Adipocyte (in vitro differentiated cells): ENCODE measurements at regions not wholly inside any gene's neighbourhood (a gene's known extent, or its start where the extent isn't known, plus 50 kb on each side); places are given as distances from the start of the nearest gene placed in this dataset.

Source experiments
- DNase-seq: peaks from one replicate; pipeline ENCODE4 v3.0.0-alpha.2; 2015; ENCODE audit warnings: low read depth
- H3K27me3 ChIP-seq: replicated peaks from 2 replicates; pipeline ENCODE4 v1.7.0; 2013; ENCODE audit warnings: mild to moderate bottlenecking, low read length, moderate library complexity; ENCODE audit not compliant: control insufficient read depth, insufficient read depth
- H3K36me3 ChIP-seq: 2 replicates; pipeline ENCODE4 v1.7.0; 2013; ENCODE audit warnings: low read length, mild to moderate bottlenecking, moderate library complexity; ENCODE audit not compliant: control insufficient read depth, insufficient read depth, severe bottlenecking
- H3K4me1 ChIP-seq: 2 replicates; pipeline ENCODE4 v1.7.0; 2013; ENCODE audit warnings: mild to moderate bottlenecking, low read length, moderate library complexity; ENCODE audit not compliant: control insufficient read depth, insufficient read depth
- H3K4me3 ChIP-seq: 2 replicates; pipeline ENCODE4 v1.7.0; 2013; ENCODE audit warnings: mild to moderate bottlenecking, low read length, moderate library complexity
- H3K9ac ChIP-seq: 2 replicates; pipeline ENCODE4 v1.7.0; 2013; ENCODE audit warnings: mild to moderate bottlenecking, low read length, moderate library complexity
- H3K9me3 ChIP-seq: 2 replicates; pipeline ENCODE4 v1.7.0; 2013; ENCODE audit warnings: mild to moderate bottlenecking, low read length, moderate library complexity; ENCODE audit not compliant: control insufficient read depth

DNA sequence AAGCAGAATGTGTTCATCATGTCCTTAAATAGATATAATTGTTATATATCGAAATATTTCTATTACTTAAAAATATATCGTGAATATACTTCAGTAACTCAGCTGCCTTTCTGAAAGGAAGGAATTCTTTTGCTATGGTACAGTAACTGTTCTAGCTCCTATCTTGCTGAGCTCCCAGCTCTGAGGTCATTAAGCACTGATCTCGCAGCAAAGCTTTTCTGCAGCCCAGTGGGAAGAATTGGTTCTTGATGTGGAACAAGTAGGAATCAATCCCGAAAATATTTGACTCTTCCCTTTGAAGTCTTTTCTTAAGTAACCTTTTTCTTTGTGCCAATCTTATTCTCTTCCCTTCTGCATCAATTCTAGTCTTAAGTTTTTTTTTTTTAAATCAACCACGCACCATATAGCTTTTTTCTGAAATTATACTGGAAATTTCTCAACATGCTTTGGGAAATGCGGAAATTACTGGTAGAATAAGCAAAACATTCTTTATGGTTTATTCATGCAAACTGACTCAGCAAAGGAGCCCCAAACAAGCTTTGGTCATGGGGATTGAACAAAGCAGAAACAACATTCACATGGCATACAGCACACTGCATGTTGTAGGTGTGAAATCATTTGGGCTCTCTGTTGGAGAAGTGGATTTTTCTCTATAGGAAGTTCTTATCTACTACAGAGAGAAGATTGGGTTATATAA is 428.9 kb upstream of the GNPDA2 start:
- H3K4me1 ChIP-seq, result no peaks in the 10 kb centered on the region
- no peak overlapping the region for H3K9ac ChIP-seq
- H3K9me3 ChIP-seq, result no peaks in the 10 kb centered on the region
- no peak for DNase-seq
- H3K27me3 ChIP-seq, result no peaks in the 10 kb centered on the region
- no peaks in the 10 kb centered on the region for H3K36me3 ChIP-seq
- no peak overlapping the region for H3K4me3 ChIP-seq

DNA sequence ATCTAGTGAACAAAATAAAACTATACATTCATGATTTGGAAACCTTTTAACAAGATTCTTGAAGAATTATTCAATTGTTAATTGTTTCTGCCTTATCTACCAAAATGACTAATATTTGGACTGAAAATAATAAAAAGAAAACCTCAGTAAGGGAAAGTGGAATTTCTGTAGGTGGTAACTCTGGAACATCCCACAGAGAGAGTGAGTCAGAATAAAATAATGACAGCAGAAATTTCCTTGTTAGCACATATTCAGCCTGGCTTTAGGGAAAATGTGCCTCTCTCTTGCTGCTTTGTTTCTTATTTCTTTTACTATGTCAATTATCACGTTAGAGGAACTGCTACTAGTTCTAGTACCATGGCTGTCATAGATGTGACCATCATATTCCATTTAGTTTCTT is 421.5 kb upstream of the GNPDA2 start:
- no peak for DNase-seq
- H3K4me1 ChIP-seq, result no peaks in the 10 kb centered on the region

DNA sequence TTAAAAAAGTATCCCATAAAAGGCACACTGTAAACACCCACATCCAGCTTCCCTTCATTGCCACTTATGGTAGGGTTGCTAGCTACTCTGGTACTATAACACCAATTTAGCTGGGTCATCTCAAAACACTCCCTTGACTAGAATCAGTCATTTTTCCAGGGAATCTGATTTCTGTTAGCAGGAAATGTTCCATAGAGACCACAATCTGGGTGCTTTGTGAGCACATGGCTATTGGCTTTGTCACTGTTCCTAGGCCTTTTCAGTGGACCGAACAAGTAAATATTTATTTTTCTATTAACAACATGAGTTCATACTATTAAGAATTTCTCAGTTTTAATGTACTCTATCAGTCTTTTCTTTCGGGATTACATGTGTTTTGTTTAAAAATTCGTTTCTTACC is 404.7 kb upstream of the GNPDA2 start:
- Histone ChIP-seq H3K9ac (no peak overlapping the region), H3K4me3 (no peak overlapping the region), H3K9me3 (no peaks in the 10 kb centered on the region), H3K36me3 (no peaks in the 10 kb centered on the region), H3K27me3 (no peaks in the 10 kb centered on the region), H3K4me1 (no peaks in the 10 kb centered on the region)
- DNase-seq, result no peak

More for the DNA sequence above, 421.5 kb upstream of the GNPDA2 start:
- no peak overlapping the region for H3K4me3 ChIP-seq
- no peaks in the 10 kb centered on the region for H3K36me3 ChIP-seq
- H3K27me3 ChIP-seq, result peaks cover 2% of the 10 kb centered on the region
- no peaks in the 10 kb centered on the region for H3K9me3 ChIP-seq
- H3K9ac ChIP-seq, result no peak overlapping the region

DNA sequence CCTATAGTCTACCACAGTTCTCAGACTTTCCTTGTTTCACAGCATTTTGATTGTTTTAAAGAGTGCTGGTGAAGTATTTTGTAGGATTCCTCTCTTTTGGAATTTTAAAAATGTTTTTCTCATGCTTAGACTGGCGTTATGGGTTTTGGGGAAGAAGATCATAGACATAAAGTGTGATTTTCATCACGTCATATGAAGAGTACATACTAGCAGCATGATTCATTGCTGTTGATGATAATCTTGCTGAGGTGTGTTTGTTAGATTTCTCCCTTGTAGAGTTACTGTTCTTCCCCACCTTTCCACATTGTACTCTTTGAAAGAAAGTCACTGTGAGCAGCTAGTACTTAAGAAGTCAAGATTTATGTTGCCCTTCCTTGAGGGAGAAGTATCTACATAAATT is 396.1 kb upstream of the GNPDA2 start:
- H3K4me1 ChIP-seq, result no peaks in the 10 kb centered on the region
- H3K9ac ChIP-seq, result no peak overlapping the region
- H3K4me3 ChIP-seq, result no peak overlapping the region
- DNase-seq, result no peak
- no peaks in the 10 kb centered on the region for H3K9me3 ChIP-seq
- no peaks in the 10 kb centered on the region for H3K27me3 ChIP-seq
- no peaks in the 10 kb centered on the region for H3K36me3 ChIP-seq

DNA sequence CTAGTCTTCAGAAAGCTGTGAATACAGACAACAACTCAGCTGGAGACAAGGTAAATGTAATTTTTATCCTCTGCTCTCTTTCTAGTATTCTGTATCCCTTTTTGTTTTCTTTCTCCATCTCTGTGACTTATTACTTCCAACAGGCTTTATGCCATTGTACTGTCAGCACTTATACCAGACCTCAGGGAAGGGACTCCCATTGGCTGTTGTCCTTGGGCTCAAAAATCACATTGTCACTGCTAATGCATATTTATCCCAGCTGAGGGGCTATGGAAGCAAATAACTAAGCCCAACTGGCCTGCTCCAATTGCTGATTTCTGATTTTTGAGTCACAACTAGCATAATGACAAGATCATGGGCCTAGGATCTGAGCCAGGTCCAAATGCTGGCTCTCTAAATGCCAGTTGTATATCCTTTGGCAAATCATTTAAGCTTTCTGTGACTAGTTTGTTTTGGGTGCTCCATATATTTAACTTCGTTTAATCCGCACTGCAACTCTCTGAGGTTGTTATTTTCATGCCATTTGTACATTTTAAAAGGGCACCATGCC is 395.1 kb upstream of the GNPDA2 start:
- H3K4me3 ChIP-seq, result no peak overlapping the region
- H3K27me3 ChIP-seq, result no peaks in the 10 kb centered on the region
- no peaks in the 10 kb centered on the region for H3K4me1 ChIP-seq

DNA sequence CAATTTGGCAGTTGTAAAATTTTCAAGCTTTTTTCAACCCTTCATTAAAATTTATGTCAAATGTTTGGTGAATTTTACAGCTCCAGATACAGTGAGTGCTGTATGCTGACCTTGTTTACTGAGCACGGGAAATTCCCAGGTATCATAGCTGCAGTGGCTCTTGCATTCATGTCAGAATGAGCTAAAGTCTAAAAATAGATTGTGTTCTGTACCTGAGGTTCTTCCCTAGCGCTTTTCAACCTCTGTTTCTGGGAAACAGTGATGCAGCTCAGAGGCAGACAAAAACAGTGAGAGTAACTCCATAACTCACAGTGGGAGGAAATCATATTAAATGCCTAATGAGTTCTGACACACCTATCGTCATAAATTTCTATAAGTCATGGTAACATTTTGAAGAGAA is 393.8 kb upstream of the GNPDA2 start:
- Histone ChIP-seq H3K4me1 (no peaks in the 10 kb centered on the region), H3K9ac (no peak overlapping the region), H3K36me3 (no peaks in the 10 kb centered on the region), H3K9me3 (no peaks in the 10 kb centered on the region), H3K4me3 (no peak overlapping the region), H3K27me3 (no peaks in the 10 kb centered on the region)
- no peak for DNase-seq

More for the DNA sequence above, 395.1 kb upstream of the GNPDA2 start:
- Histone ChIP-seq H3K36me3 (no peaks in the 10 kb centered on the region), H3K9ac (no peak overlapping the region), H3K9me3 (no peaks in the 10 kb centered on the region)
- DNase-seq, result no peak

DNA sequence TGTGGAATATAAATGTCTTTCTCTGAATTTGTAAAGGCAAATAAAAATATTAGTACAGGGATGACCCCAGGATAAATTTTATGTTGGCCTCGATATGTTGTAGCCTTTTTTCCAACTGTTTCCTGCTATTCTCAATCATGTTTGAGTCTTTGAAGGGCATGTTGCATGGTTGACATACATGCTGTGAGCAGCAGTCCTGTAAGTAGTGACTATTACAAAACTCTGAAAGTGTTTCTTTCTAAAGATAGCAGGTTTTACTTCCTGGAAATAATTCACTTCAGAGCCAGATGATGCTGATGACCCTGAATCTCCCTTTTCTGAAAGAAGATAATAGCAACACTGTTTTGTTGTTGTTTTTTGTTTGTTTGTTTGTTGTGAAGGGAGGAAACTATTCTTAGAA is 393.0 kb upstream of the GNPDA2 start:
- DNase-seq, result no peak
- H3K4me3 ChIP-seq, result no peak overlapping the region
- H3K27me3 ChIP-seq, result no peaks in the 10 kb centered on the region
- H3K36me3 ChIP-seq, result no peaks in the 10 kb centered on the region
- H3K9me3 ChIP-seq, result no peaks in the 10 kb centered on the region
- no peak overlapping the region for H3K9ac ChIP-seq
- no peaks in the 10 kb centered on the region for H3K4me1 ChIP-seq

DNA sequence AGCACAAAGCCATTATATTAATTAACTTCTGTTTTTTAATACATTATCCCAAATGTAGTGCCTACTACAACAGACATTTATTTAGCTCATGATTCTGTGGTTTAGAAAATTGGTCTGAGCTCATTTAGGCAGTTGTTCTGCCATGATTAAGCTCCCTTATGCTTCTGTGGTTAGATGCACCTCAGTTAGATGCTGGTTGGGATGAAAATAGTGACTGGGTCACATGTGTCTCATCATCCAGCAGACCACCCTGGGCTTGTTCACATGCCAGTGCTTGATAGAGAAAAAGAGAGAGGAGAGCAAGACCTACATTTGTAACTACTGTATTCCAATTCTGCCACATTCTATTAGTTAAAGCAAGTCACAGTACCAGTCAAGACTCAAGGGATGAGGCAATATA is 376.4 kb upstream of the GNPDA2 start:
- Histone ChIP-seq H3K4me1 (no peaks in the 10 kb centered on the region), H3K36me3 (no peaks in the 10 kb centered on the region), H3K9me3 (no peaks in the 10 kb centered on the region), H3K27me3 (no peaks in the 10 kb centered on the region), H3K4me3 (no peak overlapping the region), H3K9ac (no peak overlapping the region)
- DNase-seq, result no peak

DNA sequence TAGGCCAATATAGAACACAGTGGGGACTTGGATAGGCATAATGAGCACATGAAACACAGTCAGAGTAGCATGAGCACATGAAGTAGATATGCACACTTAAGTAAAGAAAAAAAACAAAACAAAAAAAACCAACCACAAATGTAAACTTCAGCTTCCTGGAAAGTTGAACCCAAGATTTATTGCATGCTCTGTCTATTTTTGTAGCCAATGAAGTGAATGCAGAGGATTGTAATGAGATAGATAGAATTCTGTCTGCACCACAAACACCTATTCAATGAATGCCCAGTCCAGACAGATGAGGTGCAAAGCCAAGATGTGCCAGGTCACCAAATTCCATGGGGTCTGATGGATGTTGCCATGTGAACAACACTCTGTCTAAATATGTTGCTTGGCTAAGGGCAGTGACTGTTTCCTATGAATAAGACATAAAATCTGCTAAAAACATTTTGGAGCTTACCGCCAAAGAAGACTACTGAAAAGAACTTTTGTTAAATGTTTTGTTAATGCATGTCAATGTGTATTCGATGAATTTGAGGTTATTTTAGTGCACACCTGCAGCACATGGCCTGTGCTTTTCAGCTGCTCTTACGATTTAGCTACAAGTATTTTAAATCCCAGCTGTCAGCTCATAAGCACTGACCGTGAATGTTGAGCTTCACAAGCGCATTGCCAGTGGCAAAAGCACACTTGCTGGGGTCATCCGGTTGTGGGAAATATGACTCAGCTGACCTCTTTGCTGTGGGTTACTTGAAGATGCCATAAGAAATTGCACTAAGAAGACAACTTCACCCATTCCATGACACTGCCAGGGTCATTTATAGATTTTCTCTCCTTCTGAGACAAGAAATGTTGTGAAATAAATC is 374.8 kb upstream of the GNPDA2 start:
- H3K4me3 ChIP-seq, result no peak overlapping the region
- H3K9ac ChIP-seq, result no peak overlapping the region
- DNase-seq, result no peak
- no peaks in the 10 kb centered on the region for H3K9me3 ChIP-seq
- H3K4me1 ChIP-seq, result no peaks in the 10 kb centered on the region
- no peaks in the 10 kb centered on the region for H3K36me3 ChIP-seq
- H3K27me3 ChIP-seq, result no peaks in the 10 kb centered on the region

DNA sequence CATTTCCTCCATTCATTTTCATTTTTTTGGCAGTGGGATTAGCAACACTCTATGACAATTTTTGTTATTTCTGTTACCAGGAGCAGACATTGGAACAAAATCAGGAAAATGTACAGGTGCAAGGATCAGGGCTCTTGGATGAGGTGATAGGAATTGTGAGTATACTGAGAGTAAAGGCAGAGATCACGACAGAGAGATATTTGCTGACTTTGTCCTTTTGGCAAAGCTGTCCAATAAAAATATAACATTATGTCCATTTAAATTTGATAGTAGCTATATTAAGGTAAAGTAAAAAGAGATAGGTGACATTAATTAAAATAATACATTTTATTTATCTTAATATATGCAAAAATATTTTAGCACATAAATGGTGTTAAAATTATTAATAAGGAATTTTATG is 373.1 kb upstream of the GNPDA2 start:
- no peak for DNase-seq
- H3K9ac ChIP-seq, result no peak overlapping the region
- H3K4me1 ChIP-seq, result no peaks in the 10 kb centered on the region
- H3K4me3 ChIP-seq, result no peak overlapping the region
- no peaks in the 10 kb centered on the region for H3K9me3 ChIP-seq
- no peaks in the 10 kb centered on the region for H3K27me3 ChIP-seq
- H3K36me3 ChIP-seq, result no peaks in the 10 kb centered on the region

DNA sequence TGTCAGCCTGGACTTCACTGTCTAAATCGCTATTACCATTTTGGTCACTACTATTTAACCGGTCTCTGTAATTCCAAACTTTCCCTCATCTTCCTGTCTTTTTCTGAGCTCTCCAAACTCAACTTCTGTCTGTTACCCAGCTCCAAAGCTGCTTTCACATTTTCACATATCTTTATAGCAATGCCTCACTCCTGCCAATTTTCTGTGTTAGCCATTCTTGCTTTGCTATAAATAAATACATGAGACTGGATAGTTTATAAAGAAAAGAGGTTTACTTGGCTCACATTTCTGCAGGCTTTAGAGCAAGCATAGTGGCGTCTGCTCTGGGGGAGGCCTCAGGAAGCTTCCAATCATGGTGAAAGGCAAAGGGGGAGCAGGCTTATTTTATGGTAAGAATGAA is 368.3 kb upstream of the GNPDA2 start:
- Histone ChIP-seq H3K4me3 (no peak overlapping the region), H3K27me3 (no peaks in the 10 kb centered on the region)
- DNase-seq, result no peak

More for the DNA sequence above, 368.3 kb upstream of the GNPDA2 start:
- no peaks in the 10 kb centered on the region for H3K9me3 ChIP-seq
- H3K9ac ChIP-seq, result no peak overlapping the region
- H3K4me1 ChIP-seq, result no peaks in the 10 kb centered on the region
- no peaks in the 10 kb centered on the region for H3K36me3 ChIP-seq
